ENCODE measurements at regions not wholly inside any gene's neighbourhood (a gene's known extent, or its start where the extent isn't known, plus 50 kb on each side); places are given as distances from the start of the nearest gene placed in this dataset.
"Not testable (repeated sequence)": the region's sequence is repeated elsewhere in the genome, so short reads cannot be mapped to it uniquely, and the experiment has no call there.

GRCh38 chr2:116776556-116776955, 1037.9 kb upstream of the DDX18 start:
- DNase-seq, result no peak

DNA sequence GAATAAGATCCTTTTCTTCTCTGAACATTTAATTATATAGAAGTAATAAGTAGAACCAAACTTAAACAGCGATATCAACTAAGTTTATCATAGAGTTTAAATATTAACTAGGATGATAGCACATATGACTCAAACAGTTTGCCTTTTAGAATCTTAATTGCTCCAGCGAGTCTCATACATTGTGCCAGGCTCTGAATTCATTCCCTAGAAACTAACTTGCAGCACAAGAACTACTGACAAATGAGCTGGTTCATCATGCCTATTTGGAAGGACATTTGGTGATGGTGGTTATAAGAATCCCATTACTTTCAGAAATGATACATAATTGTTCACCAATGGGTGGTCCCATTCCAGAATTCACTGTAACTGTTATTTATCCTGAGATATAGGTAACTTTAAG, 1026.6 kb upstream of the DDX18 start:
- DNase-seq, result no peak

- DNase-seq, result no peak
These were observed 1011.8 kb upstream of the DDX18 start for GRCh38 chr2:116802671-116803070.

DNA sequence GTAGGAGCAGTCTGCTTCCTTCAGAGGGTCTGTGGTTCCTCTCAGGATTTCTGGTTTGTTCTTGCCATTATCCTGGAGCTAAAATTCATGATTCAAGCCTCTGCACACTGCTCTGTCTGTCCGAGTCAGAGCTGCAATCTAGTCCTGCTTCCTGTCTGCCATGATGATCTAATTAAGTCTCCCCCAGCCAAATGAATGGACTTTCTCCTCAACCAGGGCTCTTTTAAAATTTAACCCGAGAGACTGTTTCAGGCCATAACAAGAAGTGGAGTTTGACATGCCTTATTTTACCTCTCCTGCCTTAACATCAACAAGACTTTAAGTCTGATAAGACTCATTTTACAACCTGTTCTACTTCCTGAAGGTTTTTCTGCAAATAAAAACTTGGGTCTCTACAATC, 1009.6 kb upstream of the DDX18 start:
- DNase-seq, result no peak

GRCh38 chr2:116806505-116806904, 1008.0 kb upstream of the DDX18 start:
- not testable (repeated sequence) for DNase-seq

- no peak for DNase-seq
These were observed 1005.4 kb upstream of the DDX18 start for GRCh38 chr2:116809109-116809508.

GRCh38 chr2:116810071-116810470, 1004.4 kb upstream of the DDX18 start:
- DNase-seq, result no peak

GRCh38 chr2:116810645-116811044, 1003.8 kb upstream of the DDX18 start:
- no peak for DNase-seq

DNA sequence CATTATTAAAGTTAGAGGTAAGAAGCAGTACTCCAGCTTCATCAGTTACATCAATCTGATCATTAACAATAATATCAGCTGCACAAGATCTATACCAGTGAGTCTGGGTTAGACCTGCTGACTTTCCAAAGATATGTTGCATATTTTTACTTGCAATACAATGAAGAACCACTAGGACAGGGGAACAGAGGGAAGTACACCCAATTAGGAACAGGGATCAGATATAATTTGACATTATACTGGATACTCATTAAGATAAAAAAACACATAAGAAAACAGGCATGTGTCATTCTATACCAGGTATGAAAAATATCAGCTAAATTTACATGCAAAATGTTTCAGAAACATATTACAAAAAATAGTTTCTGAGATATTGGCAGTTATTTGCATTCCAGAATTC, 995.1 kb upstream of the DDX18 start:
- DNase-seq, result no peak

DNA sequence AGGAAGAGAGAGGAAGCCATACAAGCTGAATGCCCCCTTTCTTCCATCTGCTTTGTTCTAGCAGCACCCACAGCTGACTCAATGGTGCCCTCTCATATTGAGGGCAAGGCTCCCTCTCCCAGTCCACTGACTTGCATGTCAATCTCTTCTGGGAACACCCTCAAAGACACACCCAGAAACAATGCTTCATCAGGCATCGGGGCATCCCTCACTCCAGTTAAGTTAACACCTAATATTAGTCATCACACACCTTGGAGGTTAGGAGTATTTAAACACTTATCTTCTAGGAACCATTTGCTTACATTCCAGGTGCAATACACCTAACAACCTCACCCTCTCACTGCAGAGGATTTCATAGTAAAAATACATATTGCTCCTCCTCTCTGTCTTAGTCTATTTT, 993.5 kb upstream of the DDX18 start:
- no peak for DNase-seq

DNA sequence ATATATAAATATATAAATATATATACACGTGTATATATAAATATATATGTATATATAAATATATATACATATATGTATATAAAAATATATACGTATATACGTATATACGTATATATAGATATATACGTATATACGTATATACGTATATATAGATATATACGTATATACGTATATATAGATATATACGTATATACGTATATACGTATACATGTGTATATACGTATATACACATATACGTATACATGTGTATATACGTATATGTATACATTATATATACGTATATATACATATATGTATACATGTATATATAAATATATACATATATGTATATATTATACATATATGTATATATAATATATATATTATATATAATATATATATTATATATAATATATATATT, 984.9 kb upstream of the DDX18 start:
- DNase-seq, result not testable (repeated sequence)

- no peak for DNase-seq
These were observed 982.3 kb upstream of the DDX18 start for GRCh38 chr2:116832148-116832547.

GRCh38 chr2:116833052-116833451, 981.4 kb upstream of the DDX18 start:
- no peak for DNase-seq

DNA sequence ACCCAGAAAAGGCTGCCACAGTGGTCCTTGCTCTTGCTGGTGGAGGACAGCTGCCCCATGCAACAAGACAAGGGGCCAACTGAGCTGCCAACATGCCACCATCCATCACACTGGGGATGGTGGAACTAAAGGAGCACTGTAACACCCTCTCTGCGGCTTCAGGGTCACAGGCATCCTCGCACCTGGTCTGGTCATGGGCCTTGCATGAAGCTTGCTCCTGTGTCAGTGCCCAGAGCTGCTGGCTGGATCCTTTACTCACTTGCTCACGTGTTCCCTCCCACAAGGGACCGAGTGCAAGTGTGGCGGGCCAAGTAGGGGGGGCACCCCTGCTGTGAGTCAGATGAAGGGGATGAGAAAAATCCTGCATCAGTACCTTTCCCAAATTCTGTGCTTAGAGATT, 972.3 kb upstream of the DDX18 start:
- DNase-seq, result no peak

- no peak for DNase-seq
These were observed 954.8 kb upstream of the DDX18 start for GRCh38 chr2:116859708-116860107.

DNA sequence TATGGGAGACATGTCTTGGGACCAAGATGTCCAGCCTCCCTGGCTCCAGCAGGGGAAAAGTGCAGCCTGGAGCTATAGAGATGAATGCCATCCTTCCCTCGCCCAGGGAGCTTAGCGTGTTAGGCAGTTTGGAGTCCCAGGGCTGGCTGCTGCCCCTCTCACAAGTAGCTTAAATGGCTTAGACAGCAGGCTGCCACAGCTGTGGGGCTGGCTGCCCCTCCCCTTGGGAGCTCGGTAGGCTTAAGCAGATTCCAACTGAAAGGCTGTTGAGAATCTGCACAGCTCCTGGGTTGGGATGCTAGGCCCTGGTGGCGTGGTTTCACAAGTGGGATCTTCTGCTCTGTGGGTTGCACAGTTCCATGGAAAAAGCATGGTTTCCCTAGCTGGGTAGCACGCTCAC, 940.5 kb upstream of the DDX18 start:
- DNase-seq, result no peak

- DNase-seq, result no peak
These were observed 937.2 kb upstream of the DDX18 start for GRCh38 chr2:116877274-116877673.

- DNase-seq, result no peak
These were observed 936.5 kb upstream of the DDX18 start for GRCh38 chr2:116877944-116878343.

- no peak for DNase-seq
These were observed 934.8 kb upstream of the DDX18 start for GRCh38 chr2:116879650-116880160.

DNA sequence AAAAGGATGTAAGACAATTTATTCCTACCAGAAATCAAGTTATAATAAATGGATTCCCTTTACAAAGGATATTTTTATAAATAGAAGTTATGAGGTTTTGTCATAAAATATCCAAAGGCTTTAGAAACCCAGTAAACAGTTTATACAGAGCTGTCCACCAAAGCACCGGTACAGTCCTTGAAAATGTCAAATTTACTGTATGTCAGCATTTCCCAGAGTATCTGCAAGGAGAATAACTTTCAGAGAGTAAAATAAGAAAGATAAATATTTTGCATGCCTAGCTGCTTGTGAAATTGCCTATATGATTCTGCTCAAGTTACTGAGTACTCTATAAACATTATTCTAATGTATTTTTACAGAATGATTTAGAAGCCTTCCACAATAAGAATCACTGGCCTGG, 923.3 kb upstream of the DDX18 start:
- DNase-seq, result no peak

DNA sequence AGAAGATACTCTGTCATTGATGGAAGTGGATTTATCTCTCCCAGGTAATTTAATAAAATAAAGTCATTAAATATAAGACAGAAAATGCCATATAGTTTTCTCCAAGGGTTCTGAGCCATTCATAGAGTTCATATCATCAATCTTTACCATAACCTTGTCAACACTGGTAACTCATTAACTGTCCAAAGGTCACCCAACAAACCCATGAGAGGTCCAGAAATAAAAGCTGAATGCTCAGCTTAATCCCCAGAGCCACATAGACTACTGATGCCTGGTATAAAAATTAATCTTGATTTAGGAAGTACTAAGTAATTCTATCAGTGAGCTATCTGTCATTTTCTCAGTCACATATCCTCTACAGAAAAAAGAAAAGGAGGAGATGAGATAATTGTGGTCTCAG, 903.0 kb upstream of the DDX18 start:
- no peak for DNase-seq

DNA sequence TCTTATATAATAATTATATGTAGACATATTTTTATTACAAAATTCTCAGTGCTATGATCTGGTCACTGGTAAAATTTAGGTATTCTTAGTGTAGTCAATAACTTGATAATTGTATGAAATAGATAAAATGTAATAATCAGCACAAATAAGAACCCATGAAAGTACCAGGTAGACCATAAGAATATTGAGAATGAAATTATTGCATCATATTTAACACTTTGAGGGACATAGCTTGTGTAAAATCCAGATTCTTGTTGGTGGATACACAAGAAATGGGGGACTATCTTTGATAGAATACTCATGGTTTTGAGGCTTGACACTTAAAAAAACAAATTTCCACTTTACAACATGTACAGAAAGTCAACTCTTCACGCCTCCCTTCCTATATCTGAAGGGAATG, 898.8 kb upstream of the DDX18 start:
- no peak for DNase-seq

DNA sequence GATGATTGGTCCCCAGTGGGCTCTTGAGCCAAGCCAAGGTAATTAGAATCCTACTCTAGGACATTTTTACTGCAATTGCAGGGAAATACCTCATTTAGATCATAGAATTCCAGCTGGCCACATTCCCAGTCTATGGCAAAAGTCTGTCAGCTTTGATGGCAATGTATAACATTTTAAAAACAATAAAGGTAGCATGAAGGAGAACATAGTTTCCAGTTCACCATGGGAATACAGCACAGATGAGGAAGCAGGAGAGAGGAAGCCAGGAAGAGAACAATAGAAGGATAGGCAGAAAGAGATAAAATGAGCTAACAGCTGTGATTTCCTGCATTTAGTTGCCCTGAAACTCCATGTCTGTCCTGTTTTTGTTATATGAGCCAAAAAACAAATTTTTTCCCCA, 897.3 kb upstream of the DDX18 start:
- no peak for DNase-seq

DNA sequence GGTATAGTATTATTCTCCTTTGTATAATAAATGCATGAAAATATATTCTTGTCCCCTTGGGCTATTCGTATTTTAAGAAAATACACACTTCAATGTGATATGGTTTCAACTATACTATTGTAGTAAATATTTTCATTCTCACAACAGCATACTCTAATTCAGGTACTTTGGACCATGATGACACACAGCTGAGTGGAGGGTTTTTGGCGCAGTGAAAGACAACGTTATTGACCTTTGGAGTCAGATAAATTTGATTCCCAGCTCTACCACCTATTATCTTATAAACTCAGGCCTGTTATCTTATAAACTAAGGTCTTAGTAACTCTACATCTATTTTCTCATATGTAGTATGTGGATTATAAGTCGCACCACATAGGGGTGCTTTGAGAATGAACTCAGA, 895.9 kb upstream of the DDX18 start:
- no peak for DNase-seq

DNA sequence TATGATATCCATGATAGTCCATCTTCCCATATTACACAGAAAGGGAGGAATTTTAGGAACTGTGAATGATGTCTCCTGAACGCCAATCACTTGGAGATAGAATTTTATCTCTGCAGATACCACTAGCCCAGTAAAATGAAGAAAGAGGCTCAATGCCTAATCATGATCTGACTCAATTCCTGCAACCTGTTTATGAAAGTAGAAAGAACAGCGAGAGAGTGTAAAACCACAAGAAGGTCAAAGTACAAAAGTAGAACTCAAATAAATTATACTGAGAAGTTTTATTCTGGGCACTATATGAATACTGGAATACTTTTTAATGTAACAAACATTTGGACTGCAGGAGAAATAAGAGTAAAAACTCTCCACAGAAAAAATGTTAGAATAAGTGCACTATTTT, 892.1 kb upstream of the DDX18 start:
- DNase-seq, result no peak

DNA sequence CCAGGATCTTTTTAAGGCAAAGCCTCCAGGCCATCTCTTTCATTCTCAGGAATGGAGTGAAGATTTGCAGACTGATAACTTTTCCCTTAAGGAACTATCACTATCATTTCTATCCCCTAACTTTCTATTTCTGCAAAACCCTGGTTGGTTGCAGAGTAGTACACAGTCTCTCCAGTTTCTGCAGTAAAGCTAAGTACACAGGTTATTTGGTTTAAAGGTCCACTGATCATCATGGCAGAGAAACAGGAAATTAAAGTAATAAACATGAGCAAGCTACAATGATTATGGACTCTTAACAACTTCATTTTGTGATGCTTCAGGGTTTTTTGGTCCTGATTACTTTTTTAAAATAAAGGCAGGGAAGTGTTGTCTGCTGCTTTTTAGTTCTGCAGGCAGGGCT, 890.0 kb upstream of the DDX18 start:
- DNase-seq, result no peak
